Activated CD4-positive, alpha-beta memory T cell treated with anti-CD3 and anti-CD28 coated beads for 36 hours (primary cell): ENCODE measurements at regions not wholly inside any gene's neighbourhood (a gene's known extent, or its start where the extent isn't known, plus 50 kb on each side); places are given as distances from the start of the nearest gene placed in this dataset.

Source experiments
- CTCF ChIA-PET: fragments of 350-600 bp; sonication (Branson Sonifier 250); formaldehyde crosslinking; loops from one replicate; lab custom pipeline; 2021; ENCODE audit warnings: antibody characterized with exemption, inconsistent platforms; lab: Charles Lee
- POLR2A ChIA-PET: fragments of 350-600 bp; sonication (Branson Sonifier 250); formaldehyde crosslinking; loops from one replicate; lab custom pipeline; 2021; ENCODE audit warnings: antibody characterized with exemption; lab: Charles Lee
- DNase-seq: peaks from one replicate; pipeline ENCODE4 v3.0.0-alpha.2; 2020
- H3K27ac Mint-ChIP-seq: one replicate; pipeline ENCODE4 v1.8.0; 2021; ENCODE audit warnings: mixed read lengths
- H3K27me3 Mint-ChIP-seq: one replicate; pipeline ENCODE4 v1.8.0; 2021; ENCODE audit warnings: mixed read lengths
- H3K36me3 Mint-ChIP-seq: one replicate; pipeline ENCODE4 v1.8.0; 2021; ENCODE audit warnings: mixed read lengths
- H3K4me1 Mint-ChIP-seq: one replicate; pipeline ENCODE4 v1.8.0; 2021; ENCODE audit warnings: low read depth, mixed read lengths
- H3K4me3 Mint-ChIP-seq: one replicate; pipeline ENCODE4 v1.8.0; 2021; ENCODE audit warnings: mild to moderate bottlenecking, mixed read lengths
- H3K9me3 Mint-ChIP-seq: one replicate; pipeline ENCODE4 v1.8.0; 2021; ENCODE audit warnings: mixed read lengths
- intact Hi-C: fragments of 100-400 bp; cut with micrococcal nuclease; formaldehyde crosslinking; loops from one replicate; pipeline ENCODE4 v1.15.1; 2023

DNA sequence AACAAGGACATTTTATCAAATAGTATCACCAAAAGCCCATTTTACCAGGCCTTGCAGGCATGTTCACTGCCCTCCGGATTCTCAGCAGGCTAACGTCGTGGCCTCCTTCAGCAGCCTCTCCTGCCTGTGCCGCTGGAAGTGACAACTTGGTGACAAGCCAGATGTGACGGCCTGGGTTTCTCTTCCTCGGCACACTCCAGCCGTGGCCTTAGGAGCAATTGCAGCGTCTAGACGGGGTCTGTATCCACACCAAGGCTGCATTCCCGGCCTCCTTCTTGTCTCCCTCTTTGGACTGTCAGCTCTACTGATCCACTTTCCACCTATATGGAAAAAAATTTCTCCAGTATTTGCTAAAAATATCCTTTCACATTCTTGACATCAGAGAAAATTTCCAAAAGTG is 145.3 kb upstream of the MGMT start:
- no peak for DNase-seq
- no peaks in the 10 kb centered on the region for H3K4me1 Mint-ChIP-seq
- peaks cover 1% of the 10 kb centered on the region for H3K27me3 Mint-ChIP-seq
- H3K36me3 Mint-ChIP-seq: no peaks in the 10 kb centered on the region
- intact Hi-C loops: no loop called here
- peaks cover 14% of the 10 kb centered on the region for H3K9me3 Mint-ChIP-seq
- H3K4me3 Mint-ChIP-seq: no peak overlapping the region
- POLR2A ChIA-PET: no interaction called here
- H3K27ac Mint-ChIP-seq: no peak overlapping the region
- CTCF ChIA-PET: no interaction called here

DNA sequence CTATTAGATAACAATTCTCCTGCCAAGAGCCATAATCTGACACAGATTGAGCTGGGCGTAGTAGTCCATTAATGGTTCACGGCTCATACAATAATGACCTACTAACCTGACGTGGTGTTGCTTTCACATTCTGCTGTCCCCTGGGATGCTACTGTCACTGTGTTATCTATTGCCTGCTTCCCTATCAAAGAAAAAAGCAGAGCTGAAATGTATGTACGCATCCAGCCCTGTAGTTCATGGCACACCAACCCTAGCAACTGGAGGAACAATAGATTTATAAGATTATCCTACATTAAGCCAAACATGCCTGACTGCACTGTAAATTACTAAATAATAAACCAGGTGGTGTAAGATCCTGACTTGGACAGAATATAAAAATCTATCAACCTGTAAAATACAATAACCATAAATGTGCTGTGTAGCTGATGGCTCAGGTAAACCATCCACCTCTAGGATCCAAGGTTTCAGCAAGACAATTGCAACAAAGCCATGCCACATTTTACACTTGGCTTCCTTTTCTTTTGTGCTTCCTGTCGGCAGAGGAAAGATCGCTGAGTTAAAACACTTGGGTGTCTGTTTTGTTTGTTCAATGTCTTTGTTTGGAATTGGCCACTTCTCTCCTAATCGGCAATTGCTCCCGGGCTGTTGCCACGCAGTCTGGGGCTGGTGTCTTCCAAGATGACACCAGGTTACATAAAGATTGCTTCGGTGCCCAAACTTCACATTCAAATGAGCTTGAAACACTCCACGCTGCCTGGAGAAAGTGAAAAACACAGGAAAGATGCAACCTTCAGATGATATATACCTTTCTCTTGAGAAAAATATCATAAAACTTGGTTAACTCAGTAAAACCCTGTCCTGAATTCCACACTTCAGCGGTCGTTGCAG is 143.9 kb upstream of the MGMT start:
- CTCF ChIA-PET: no interaction called here
- POLR2A ChIA-PET: no interaction called here
- H3K9me3 Mint-ChIP-seq: peaks cover 9% of the 10 kb centered on the region
- H3K4me1 Mint-ChIP-seq: no peaks in the 10 kb centered on the region
- H3K36me3 Mint-ChIP-seq: no peaks in the 10 kb centered on the region
- intact Hi-C loops: no loop called here
- no peak overlapping the region for H3K4me3 Mint-ChIP-seq
- no peak for DNase-seq
- H3K27me3 Mint-ChIP-seq: peaks cover 1% of the 10 kb centered on the region
- no peak overlapping the region for H3K27ac Mint-ChIP-seq

DNA sequence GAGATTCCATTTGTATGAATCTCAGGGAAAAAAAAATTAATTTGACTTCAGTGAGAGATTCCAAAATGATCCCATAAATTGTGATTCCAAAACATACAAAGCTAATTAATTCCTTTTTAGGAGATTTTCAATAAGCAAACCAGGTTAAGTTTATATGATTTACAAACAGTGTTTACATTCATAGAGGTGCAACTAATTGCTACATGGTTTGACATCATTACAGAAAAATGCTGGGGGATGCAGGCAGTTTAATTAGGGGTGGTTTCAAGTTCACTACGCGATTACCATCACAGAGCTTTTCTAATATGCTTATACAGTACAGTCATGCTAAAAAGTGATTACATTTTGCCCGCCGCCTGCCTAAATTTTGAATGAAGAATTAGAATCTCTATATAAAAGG is 143.2 kb upstream of the MGMT start:
- ChIA-PET CTCF (no interaction called here), POLR2A (no interaction called here)
- Mint-ChIP-seq H3K9me3 (peaks cover 6% of the 10 kb centered on the region), H3K27me3 (peaks cover 1% of the 10 kb centered on the region), H3K36me3 (no peaks in the 10 kb centered on the region), H3K4me3 (no peak overlapping the region), H3K4me1 (no peaks in the 10 kb centered on the region), H3K27ac (no peak overlapping the region)
- intact Hi-C loops: no loop called here
- DNase-seq: no peak

DNA sequence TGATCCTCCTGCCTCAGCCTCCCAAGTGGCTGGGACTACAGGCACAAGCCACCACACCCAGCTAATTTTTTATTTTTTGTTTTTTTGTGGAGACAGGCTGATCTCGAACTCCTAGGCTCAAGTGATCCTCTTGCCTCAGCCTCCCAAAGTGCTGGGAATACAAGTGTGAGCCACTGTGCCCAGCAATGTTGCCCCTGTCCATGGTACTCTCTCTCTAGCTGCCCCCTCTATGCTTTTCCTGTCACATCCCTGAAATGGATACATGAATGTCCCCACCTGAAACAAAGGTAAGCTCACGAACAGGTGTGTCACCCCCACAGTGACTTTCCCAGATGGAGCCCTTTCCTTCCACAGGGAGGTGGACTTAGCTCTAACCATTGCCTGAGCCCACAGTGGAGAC is 141.1 kb upstream of the MGMT start:
- no peaks in the 10 kb centered on the region for H3K9me3 Mint-ChIP-seq
- ChIA-PET POLR2A (no interaction called here), CTCF (no interaction called here)
- no peak for DNase-seq
- peaks cover 2% of the 10 kb centered on the region for H3K27me3 Mint-ChIP-seq
- no peak overlapping the region for H3K4me3 Mint-ChIP-seq
- H3K27ac Mint-ChIP-seq: no peak overlapping the region
- intact Hi-C loops: no loop called here
- H3K36me3 Mint-ChIP-seq: no peaks in the 10 kb centered on the region
- H3K4me1 Mint-ChIP-seq: no peaks in the 10 kb centered on the region

DNA sequence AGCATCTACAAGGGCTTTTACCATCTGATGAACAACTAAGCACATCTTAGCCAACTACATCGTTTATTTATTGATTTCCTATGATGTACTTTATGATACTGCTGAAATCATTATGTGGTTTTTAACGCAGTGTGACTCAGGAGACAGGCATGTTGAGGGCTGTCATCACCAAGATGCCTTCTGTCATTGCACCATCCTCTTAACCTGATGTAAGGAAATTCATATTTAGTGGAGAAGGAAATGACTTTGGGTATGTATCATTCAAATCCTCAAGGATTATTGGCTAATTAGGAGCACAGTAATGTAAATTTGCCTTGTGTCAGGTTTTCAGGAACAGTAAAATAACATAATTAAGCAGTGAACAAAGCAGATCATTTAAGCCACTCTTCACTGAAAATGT is 138.5 kb upstream of the MGMT start:
- H3K27me3 Mint-ChIP-seq: peaks cover 5% of the 10 kb centered on the region
- CTCF ChIA-PET: no interaction called here

DNA sequence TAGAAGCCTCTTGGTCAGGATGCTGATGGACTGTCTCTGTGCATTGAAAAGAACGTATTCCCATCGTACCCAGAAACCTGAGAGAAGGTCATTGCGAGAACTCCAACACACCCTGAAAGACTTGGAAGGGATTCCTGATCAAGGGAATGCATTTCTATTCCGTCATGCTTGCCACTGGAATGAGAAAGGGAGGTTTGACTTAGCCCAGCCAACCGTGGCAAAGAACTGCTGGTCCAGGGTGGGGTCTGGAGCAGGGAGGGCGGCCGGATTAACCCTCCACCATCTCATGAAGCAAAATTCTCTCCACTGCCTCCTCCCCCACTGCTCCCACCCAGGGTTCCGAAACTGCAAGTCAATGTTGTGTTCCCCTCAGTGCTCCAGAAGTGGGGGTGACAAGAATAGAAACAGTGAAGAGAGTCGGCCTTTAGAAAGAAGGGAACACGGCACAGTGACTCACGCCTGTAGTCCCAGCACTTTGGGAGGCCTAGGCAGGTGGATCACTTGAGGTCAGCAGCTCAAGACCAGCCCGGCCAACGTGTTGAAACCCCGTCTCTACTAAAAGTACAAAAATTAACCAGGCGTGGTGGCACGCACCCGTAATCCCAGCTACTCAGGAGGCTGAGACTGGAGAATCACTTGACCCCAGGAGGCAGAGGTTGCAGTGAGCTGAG is 137.5 kb upstream of the MGMT start:
- Mint-ChIP-seq H3K4me1 (no peaks in the 10 kb centered on the region), H3K27me3 (peaks cover 5% of the 10 kb centered on the region), H3K27ac (no peak overlapping the region), H3K36me3 (no peaks in the 10 kb centered on the region), H3K4me3 (no peak overlapping the region), H3K9me3 (no peaks in the 10 kb centered on the region)
- no peak for DNase-seq
- ChIA-PET POLR2A (no interaction called here), CTCF (no interaction called here)
- intact Hi-C loops: no loop called here

More for the DNA sequence above, 138.5 kb upstream of the MGMT start:
- Mint-ChIP-seq H3K36me3 (no peaks in the 10 kb centered on the region), H3K4me3 (no peak overlapping the region), H3K9me3 (no peaks in the 10 kb centered on the region), H3K4me1 (no peaks in the 10 kb centered on the region), H3K27ac (no peak overlapping the region)
- POLR2A ChIA-PET: no interaction called here
- DNase-seq: no peak
- intact Hi-C loops: no loop called here

DNA sequence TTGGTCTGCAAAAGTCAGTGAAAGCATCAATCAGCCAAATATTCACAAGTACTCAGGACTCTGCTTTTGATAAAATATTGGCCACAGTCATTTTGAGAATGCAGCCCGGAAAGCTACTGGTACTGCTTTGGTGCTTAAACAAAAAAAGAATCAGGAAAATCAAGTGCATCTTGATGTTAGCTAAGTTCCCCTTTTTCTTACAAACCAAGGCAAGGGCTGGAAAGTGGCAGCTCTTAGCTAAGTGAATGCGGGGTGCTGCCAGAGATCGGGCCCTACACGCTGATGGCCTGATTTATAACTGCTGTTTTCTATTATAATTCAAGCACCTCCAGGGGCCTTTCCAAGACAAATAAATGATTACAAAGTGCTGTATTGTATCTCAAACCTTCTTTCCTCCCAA is 136.8 kb upstream of the MGMT start:
- ChIA-PET POLR2A (no interaction called here), CTCF (no interaction called here)
- Mint-ChIP-seq H3K9me3 (no peaks in the 10 kb centered on the region), H3K36me3 (no peaks in the 10 kb centered on the region), H3K27ac (no peak overlapping the region), H3K4me3 (no peak overlapping the region), H3K4me1 (no peaks in the 10 kb centered on the region), H3K27me3 (peaks cover 5% of the 10 kb centered on the region)
- intact Hi-C loops: no loop called here
- no peak for DNase-seq

DNA sequence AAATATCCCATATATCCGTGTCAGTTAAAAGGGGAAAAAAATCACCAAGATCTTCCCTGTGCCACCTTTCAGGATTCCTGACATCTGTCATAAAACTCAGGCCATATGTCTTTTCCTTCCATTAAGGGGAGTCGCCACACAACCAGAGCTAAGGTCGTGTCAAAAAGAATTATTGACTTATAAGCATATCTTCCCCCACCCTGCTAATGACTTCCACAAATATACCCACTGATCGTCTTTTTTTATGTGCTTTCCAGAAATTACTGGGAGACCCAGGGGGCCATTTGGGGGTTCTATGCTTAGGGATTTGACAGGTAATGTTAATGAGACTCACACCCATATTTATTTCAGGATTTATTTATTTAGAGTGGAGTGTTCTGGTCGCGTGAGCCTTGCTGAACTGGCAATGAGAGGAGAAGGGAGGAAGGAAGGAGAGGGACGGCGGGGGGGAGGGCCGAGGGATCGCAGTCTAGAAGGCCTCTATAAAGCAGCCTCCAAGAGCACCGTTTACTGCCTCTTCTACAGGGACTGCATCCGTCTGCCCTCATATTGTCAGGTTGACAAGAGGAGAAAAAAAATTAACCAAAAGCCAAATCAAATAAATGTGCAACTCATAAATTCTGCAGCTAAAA is 135.7 kb upstream of the MGMT start:
- ChIA-PET POLR2A (no interaction called here), CTCF (interaction anchor here (2.4 kb wide), 1 partner anchor 300 kb away, joined by 21 read pairs; no protein-coding TSS in a partner anchor)
- Mint-ChIP-seq H3K36me3 (no peaks in the 10 kb centered on the region), H3K4me3 (no peak overlapping the region), H3K27me3 (peaks cover 4% of the 10 kb centered on the region), H3K4me1 (no peaks in the 10 kb centered on the region), H3K9me3 (no peaks in the 10 kb centered on the region), H3K27ac (no peak overlapping the region)
- DNase-seq: no peak
- intact Hi-C loops: no loop called here

DNA sequence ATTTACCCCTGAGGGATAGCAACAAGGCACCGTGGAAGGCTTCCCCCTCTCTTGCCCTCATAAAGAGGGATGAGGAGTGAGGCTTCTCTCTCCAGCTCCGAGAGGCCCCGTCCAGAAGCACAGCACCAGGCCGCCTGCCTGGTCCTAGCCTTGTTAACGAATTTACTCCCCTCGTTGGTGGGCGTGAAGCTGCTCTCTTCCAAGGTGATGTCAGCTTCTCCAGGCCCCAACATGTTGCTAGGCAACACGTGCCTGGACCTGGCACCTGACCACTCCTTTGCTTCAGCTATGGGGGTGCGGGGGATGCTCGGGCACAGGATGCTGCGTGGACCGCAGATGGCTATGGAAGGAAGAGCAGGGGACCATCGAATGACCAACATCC is 135.2 kb upstream of the MGMT start:
- POLR2A ChIA-PET: no interaction called here
- intact Hi-C loops: no loop called here
- DNase-seq: no peak

DNA sequence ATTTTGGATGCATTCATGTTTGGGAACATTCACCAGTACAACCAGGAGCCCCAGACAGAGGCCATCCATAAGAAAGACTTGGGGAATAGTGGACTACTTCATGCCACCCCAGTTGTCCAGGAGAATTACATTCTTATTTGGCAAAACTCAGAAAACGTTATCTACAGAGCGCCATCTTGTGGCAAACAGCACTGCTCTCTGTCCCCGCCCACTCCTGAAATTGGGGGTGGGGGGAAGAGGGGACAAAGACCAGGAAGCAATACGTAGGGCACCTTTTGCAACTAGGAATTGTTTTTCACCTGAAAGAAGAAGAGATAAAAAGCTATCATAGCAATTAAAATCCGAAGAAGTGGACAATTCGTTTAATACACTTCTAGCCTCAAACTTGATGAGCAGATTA is 134.6 kb upstream of the MGMT start:
- Mint-ChIP-seq H3K4me1 (no peaks in the 10 kb centered on the region), H3K27me3 (peaks cover 4% of the 10 kb centered on the region), H3K27ac (no peak overlapping the region), H3K4me3 (no peak overlapping the region), H3K9me3 (no peaks in the 10 kb centered on the region), H3K36me3 (no peaks in the 10 kb centered on the region)
- ChIA-PET CTCF (interaction anchor here (0.6 to 2.4 kb wide), 8 partner anchors 11 to 305 kb away, joined by 3 to 21 read pairs (median 3); no protein-coding TSS in a partner anchor), POLR2A (no interaction called here)
- intact Hi-C loops: no loop called here
- peak; percentile 22 for DNase-seq

More for the DNA sequence above, 135.2 kb upstream of the MGMT start:
- Mint-ChIP-seq H3K27me3 (peaks cover 4% of the 10 kb centered on the region), H3K4me3 (no peak overlapping the region), H3K27ac (no peak overlapping the region), H3K36me3 (no peaks in the 10 kb centered on the region), H3K4me1 (no peaks in the 10 kb centered on the region), H3K9me3 (no peaks in the 10 kb centered on the region)
- CTCF ChIA-PET: interaction anchor here (0.6 to 2.4 kb wide), 3 partner anchors 11 to 300 kb away, joined by 3 to 21 read pairs (median 3); no protein-coding TSS in a partner anchor

DNA sequence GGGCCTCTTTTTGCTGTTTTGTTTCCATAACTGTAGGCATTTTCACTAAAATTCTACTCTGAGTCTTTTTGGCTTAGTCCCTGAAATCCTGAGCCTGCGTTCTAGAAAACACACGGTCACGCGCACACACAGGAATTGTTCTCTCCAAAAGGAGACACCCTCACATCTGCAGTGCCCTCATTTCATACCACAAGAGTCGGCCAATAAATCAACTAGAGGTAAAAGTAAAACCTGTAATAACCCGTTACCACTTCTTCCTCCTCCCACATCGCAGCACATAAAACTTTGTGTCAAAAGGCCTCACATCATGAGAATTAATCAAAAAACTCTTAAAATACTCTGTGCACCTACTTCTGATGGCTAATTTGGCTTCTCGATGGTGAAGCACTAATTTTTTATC is 133.3 kb upstream of the MGMT start:
- Mint-ChIP-seq H3K27ac (no peak overlapping the region), H3K4me1 (no peaks in the 10 kb centered on the region), H3K4me3 (no peak overlapping the region), H3K9me3 (no peaks in the 10 kb centered on the region), H3K27me3 (peaks cover 4% of the 10 kb centered on the region), H3K36me3 (no peaks in the 10 kb centered on the region)
- ChIA-PET POLR2A (no interaction called here), CTCF (interaction anchor here (1.2 to 2.4 kb wide), 3 partner anchors 286 to 306 kb away, joined by 3 to 21 read pairs (median 4); no protein-coding TSS in a partner anchor)
- intact Hi-C loops: no loop called here
- DNase-seq: no peak

DNA sequence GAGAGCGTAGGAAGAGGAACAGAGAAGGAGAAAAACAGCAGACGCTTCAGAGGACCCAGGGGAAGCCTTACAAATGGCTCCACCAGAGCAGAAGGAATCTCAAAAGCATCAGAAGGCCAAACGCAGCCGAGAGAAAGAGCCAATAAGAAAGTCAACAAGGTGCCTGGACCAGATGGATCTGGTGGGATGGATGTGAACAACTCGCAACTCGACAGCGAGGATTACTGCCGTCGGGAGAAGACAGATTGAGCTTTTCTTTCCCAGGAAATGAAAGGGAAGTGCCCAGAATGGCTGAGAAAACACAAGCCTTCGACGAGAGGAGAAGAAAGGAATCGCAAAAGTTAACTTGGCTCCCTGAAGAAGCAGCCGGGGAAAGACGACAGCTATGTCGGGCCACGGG is 132.8 kb upstream of the MGMT start:
- Mint-ChIP-seq H3K4me3 (no peak overlapping the region), H3K27ac (no peak overlapping the region), H3K9me3 (no peaks in the 10 kb centered on the region), H3K36me3 (no peaks in the 10 kb centered on the region), H3K27me3 (peaks cover 4% of the 10 kb centered on the region), H3K4me1 (no peaks in the 10 kb centered on the region)
- no peak for DNase-seq
- intact Hi-C loops: no loop called here
- ChIA-PET POLR2A (no interaction called here), CTCF (no interaction called here)
